GM19397 (cell line): ENCODE measurements at regions not wholly inside any gene's neighbourhood (a gene's known extent, or its start where the extent isn't known, plus 50 kb on each side); places are given as distances from the start of the nearest gene placed in this dataset.

ENCODE experiments used
- ATAC-seq: cut with Tn5 transposase; IDR thresholded peaks from one replicate; pipeline ENCODE4 v1.9.1; 2021; ENCODE audit warnings: mild to moderate bottlenecking, moderate library complexity; ENCODE audit not compliant: unreplicated experiment

GRCh38 chr18:46338766-46339165 lies 234.6 kb downstream of the HAUS1 start:
- no peak for ATAC-seq

GRCh38 chr18:46340716-46341115 lies 236.5 kb downstream of the HAUS1 start:
- no peak for ATAC-seq

- no peak for ATAC-seq
Observed at GRCh38 chr18:46341986-46342525, 237.9 kb downstream of the HAUS1 start.

GRCh38 chr18:46343456-46343855 lies 239.3 kb downstream of the HAUS1 start:
- ATAC-seq: no peak

- ATAC-seq: peak; percentile 64
Observed at GRCh38 chr18:46343931-46344372, 239.8 kb downstream of the HAUS1 start.

- no peak for ATAC-seq
Observed at GRCh38 chr18:46344416-46345180, 240.4 kb downstream of the HAUS1 start.

GRCh38 chr18:46345181-46345465 lies 240.9 kb downstream of the HAUS1 start:
- ATAC-seq: no peak

GRCh38 chr18:46346213-46346612 lies 242.0 kb downstream of the HAUS1 start:
- no peak for ATAC-seq

- no peak for ATAC-seq
Observed at GRCh38 chr18:46346896-46347630, 242.9 kb downstream of the HAUS1 start.

- no peak for ATAC-seq
Observed at GRCh38 chr18:46350598-46351159, 246.5 kb downstream of the HAUS1 start.

- ATAC-seq: no peak
Observed at GRCh38 chr18:46352520-46353250, 248.5 kb downstream of the HAUS1 start.

GRCh38 chr18:46353460-46353859 lies 249.3 kb downstream of the HAUS1 start:
- ATAC-seq: no peak

GRCh38 chr18:46356278-46357033 lies 252.3 kb downstream of the HAUS1 start:
- no peak for ATAC-seq

GRCh38 chr18:46360102-46360699 lies 256.0 kb downstream of the HAUS1 start:
- no peak for ATAC-seq

- ATAC-seq: no peak
Observed at GRCh38 chr18:46360866-46361265, 256.7 kb downstream of the HAUS1 start.

- no peak for ATAC-seq
Observed at GRCh38 chr18:46362533-46362932, 258.3 kb downstream of the HAUS1 start.

- ATAC-seq: no peak
Observed at GRCh38 chr18:46364048-46364447, 259.9 kb downstream of the HAUS1 start.

GRCh38 chr18:46366201-46366600 lies 262.0 kb downstream of the HAUS1 start:
- ATAC-seq: no peak

- no peak for ATAC-seq
Observed at GRCh38 chr18:46366751-46367376, 262.7 kb downstream of the HAUS1 start.

- no peak for ATAC-seq
Observed at GRCh38 chr18:46369323-46369722, 265.1 kb downstream of the HAUS1 start.
